ENCODE measurements at regions not wholly inside any gene's neighbourhood (a gene's known extent, or its start where the extent isn't known, plus 50 kb on each side); places are given as distances from the start of the nearest gene placed in this dataset.

GRCh38 chr18:45522371-45522770, 92.9 kb upstream of the SLC14A2 start:
- Histone ChIP-seq H3K9me3 (ENCODE audit: severe bottlenecking) (no peaks in the 10 kb centered on the region), H3K4me3 (ENCODE audit: severe bottlenecking) (no peak overlapping the region), H3K36me3 (ENCODE audit: low read depth) (no peaks in the 10 kb centered on the region), H3K27me3 (ENCODE audit: insufficient read depth, poor library complexity, severe bottlenecking) (no peaks in the 10 kb centered on the region), H3K27ac (ENCODE audit: poor library complexity, severe bottlenecking) (no peak overlapping the region), H3K4me1 (ENCODE audit: insufficient read depth, poor library complexity, severe bottlenecking) (no peaks in the 10 kb centered on the region)
- ATAC-seq (ENCODE audit: low read depth) (no peak), DNase-seq (ENCODE audit: low spot score) (no peak)
- TF ChIP-seq CTCF (IDR thresholded peaks at IDR 0.05; ENCODE audit: poor library complexity, severe bottlenecking): no peak

DNA sequence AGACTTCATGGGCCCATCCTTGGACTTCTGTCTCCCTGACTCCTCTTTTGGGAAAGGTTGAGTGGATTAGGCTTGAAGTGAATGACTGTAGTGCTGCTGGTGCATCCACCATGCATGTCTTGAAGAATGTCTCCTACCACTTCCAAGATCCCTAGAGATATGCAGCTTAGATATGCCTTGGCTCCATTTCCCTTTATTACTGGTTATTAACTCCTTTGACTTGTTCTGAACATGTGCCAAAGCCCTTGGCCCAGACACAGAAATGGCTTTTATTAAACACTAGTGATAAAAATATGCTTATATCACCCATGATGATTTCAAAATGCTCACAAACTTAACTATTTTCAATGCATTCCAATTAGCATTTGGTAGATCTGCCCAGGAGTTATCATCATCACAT, 90.0 kb upstream of the SLC14A2 start:
- H3K9me3 ChIP-seq (ENCODE audit: severe bottlenecking): no peaks in the 10 kb centered on the region
- TF ChIP-seq CTCF (IDR thresholded peaks at IDR 0.05; ENCODE audit: poor library complexity, severe bottlenecking): no peak
- ATAC-seq (ENCODE audit: low read depth): no peak

DNA sequence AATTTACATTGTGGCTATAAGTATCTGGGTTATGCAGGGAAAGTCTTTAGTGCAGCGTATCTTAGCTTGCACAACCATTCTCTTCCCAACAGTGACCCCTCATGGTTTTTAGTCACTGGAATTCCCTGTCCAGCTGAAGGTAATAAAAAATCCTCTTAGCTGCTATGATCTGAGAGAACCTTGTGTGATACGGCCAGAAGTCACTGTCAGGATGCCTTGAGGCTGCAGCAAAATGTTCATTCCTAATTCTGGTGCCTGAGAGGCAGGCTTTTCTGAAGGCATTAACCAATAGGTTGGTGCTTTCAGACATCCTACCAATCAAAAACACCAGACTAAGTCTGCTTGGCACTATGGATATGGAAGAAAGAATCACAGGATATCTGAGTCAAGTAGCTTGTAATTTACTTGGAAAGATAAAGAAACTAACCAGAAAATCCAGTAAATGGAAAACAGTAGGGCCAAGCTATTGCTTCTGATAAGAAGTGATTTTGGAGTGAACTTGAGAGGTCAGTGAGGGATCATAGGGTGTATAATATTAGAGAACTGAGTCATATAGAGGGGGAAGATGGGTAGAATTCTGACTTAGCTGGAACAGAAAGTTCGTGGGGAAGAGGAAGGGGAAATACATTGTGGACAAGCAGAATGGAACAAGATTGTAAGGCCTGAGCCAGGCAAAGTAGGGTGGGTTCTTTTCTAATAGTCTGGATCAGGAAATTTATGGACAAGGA, 89.0 kb upstream of the SLC14A2 start:
- H3K36me3 ChIP-seq (ENCODE audit: low read depth): no peaks in the 10 kb centered on the region
- H3K27me3 ChIP-seq (ENCODE audit: insufficient read depth, poor library complexity, severe bottlenecking): no peaks in the 10 kb centered on the region
- no peak overlapping the region for H3K27ac ChIP-seq (ENCODE audit: poor library complexity, severe bottlenecking)
- no peak for TF ChIP-seq CTCF (IDR thresholded peaks at IDR 0.05; ENCODE audit: poor library complexity, severe bottlenecking)
- H3K4me1 ChIP-seq (ENCODE audit: insufficient read depth, poor library complexity, severe bottlenecking): no peaks in the 10 kb centered on the region
- no peak overlapping the region for H3K4me3 ChIP-seq (ENCODE audit: severe bottlenecking)
- no peak for ATAC-seq (ENCODE audit: low read depth)
- no peaks in the 10 kb centered on the region for H3K9me3 ChIP-seq (ENCODE audit: severe bottlenecking)
- DNase-seq (ENCODE audit: low spot score): no peak

More for the DNA sequence above, 90.0 kb upstream of the SLC14A2 start:
- H3K4me1 ChIP-seq (ENCODE audit: insufficient read depth, poor library complexity, severe bottlenecking): no peaks in the 10 kb centered on the region
- no peak overlapping the region for H3K4me3 ChIP-seq (ENCODE audit: severe bottlenecking)
- no peaks in the 10 kb centered on the region for H3K36me3 ChIP-seq (ENCODE audit: low read depth)
- no peak overlapping the region for H3K27ac ChIP-seq (ENCODE audit: poor library complexity, severe bottlenecking)
- DNase-seq (ENCODE audit: low spot score): no peak
- no peaks in the 10 kb centered on the region for H3K27me3 ChIP-seq (ENCODE audit: insufficient read depth, poor library complexity, severe bottlenecking)

DNA sequence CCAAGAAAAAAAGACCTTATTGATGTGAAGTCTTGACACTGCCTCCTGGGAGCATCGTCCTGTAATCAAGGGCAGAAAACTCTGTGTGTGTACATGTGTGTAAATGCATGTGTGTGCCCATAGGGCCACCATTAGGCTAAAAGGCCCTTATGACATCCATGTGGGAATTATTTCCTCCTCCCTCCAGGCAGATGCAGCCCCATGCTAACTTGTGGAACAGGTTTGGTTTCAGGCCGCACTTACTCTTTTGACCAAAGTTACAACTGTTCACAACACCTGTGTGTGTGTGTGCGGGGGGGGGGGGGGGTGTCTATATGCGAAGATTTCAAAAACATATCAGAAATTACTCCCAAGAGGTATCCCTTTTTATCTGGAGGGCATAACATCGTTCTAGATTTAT, 87.4 kb upstream of the SLC14A2 start:
- Histone ChIP-seq H3K9me3 (ENCODE audit: severe bottlenecking) (no peaks in the 10 kb centered on the region), H3K27me3 (ENCODE audit: insufficient read depth, poor library complexity, severe bottlenecking) (no peaks in the 10 kb centered on the region), H3K4me1 (ENCODE audit: insufficient read depth, poor library complexity, severe bottlenecking) (no peaks in the 10 kb centered on the region), H3K4me3 (ENCODE audit: severe bottlenecking) (no peak overlapping the region), H3K27ac (ENCODE audit: poor library complexity, severe bottlenecking) (no peak overlapping the region), H3K36me3 (ENCODE audit: low read depth) (no peaks in the 10 kb centered on the region)
- ATAC-seq (ENCODE audit: low read depth) (no peak), DNase-seq (ENCODE audit: low spot score) (no peak)
- TF ChIP-seq CTCF (IDR thresholded peaks at IDR 0.05; ENCODE audit: poor library complexity, severe bottlenecking): no peak

GRCh38 chr18:45528712-45529336, 86.5 kb upstream of the SLC14A2 start:
- ATAC-seq (ENCODE audit: low read depth) (no peak), DNase-seq (ENCODE audit: low spot score) (no peak)
- no peaks in the 10 kb centered on the region for H3K27me3 ChIP-seq (ENCODE audit: insufficient read depth, poor library complexity, severe bottlenecking)
- H3K9me3 ChIP-seq (ENCODE audit: severe bottlenecking): no peaks in the 10 kb centered on the region
- no peaks in the 10 kb centered on the region for H3K4me1 ChIP-seq (ENCODE audit: insufficient read depth, poor library complexity, severe bottlenecking)
- H3K27ac ChIP-seq (ENCODE audit: poor library complexity, severe bottlenecking): no peak overlapping the region
- H3K36me3 ChIP-seq (ENCODE audit: low read depth): no peaks in the 10 kb centered on the region
- no peak for TF ChIP-seq CTCF (IDR thresholded peaks at IDR 0.05; ENCODE audit: poor library complexity, severe bottlenecking)
- H3K4me3 ChIP-seq (ENCODE audit: severe bottlenecking): no peak overlapping the region
